ENCODE measurements at regions not wholly inside any gene's neighbourhood (a gene's known extent, or its start where the extent isn't known, plus 50 kb on each side); places are given as distances from the start of the nearest gene placed in this dataset.

GRCh38 chr10:111289461-111289860, 212.6 kb downstream of the ADRA2A start:
- H3K9me3 ChIP-seq = no peaks in the 10 kb centered on the region
- intact Hi-C loops (cut with DNase I; ENCODE audit: low total_unique reads) = no loop called here
- H3K36me3 ChIP-seq = no peaks in the 10 kb centered on the region
- 54 to 71% (median 64%) methylated on average over 5 of the region's 5 CpGs for WGBS, 5 donors
- no peak overlapping the region for H3K4me3 ChIP-seq
- no peak for DNase-seq
- H3K27ac ChIP-seq = no peak overlapping the region
- no peak for TF ChIP-seq POLR2AphosphoS5 (IDR thresholded peaks at IDR 0.05)
- no peak for TF ChIP-seq CTCF (IDR thresholded peaks at IDR 0.05 in 8 of 11, conservative IDR thresholded peaks at IDR 0.05 in 3 of 11)
- TF ChIP-seq POLR2A (IDR thresholded peaks at IDR 0.05) = no peak
- peaks cover 0 to 10% (median 0%) of the 10 kb centered on the region in 7 donors for H3K27me3 ChIP-seq (replicated peaks in 1 of 7)
- no peaks in the 10 kb centered on the region for H3K4me1 ChIP-seq

GRCh38 chr10:111290649-111291048, 213.8 kb downstream of the ADRA2A start:
- no peak overlapping the region for H3K27ac ChIP-seq
- H3K4me1 ChIP-seq = no peaks in the 10 kb centered on the region
- H3K9me3 ChIP-seq = no peaks in the 10 kb centered on the region
- 73 to 84% (median 76%) methylated on average over 3 of the region's 3 CpGs for WGBS, 5 donors
- no peak for TF ChIP-seq POLR2AphosphoS5 (IDR thresholded peaks at IDR 0.05)
- TF ChIP-seq CTCF (IDR thresholded peaks at IDR 0.05 in 8 of 11, conservative IDR thresholded peaks at IDR 0.05 in 3 of 11) = no peak
- H3K36me3 ChIP-seq = no peaks in the 10 kb centered on the region
- intact Hi-C loops (cut with DNase I; ENCODE audit: low total_unique reads) = no loop called here
- no peak for DNase-seq
- H3K27me3 ChIP-seq (replicated peaks in 1 of 7) = peaks cover 0 to 10% (median 0%) of the 10 kb centered on the region in 7 donors
- H3K4me3 ChIP-seq = no peak overlapping the region

- no peaks in the 10 kb centered on the region for H3K4me1 ChIP-seq
- WGBS, 5 donors = 73 to 100% (median 75%) methylated on average over 1 of the region's 1 CpG
- no peak for DNase-seq
- no peaks in the 10 kb centered on the region for H3K36me3 ChIP-seq
- no peaks in the 10 kb centered on the region for H3K9me3 ChIP-seq
- intact Hi-C loops (cut with DNase I; ENCODE audit: low total_unique reads) = no loop called here
- H3K4me3 ChIP-seq = no peak overlapping the region
- no peak for TF ChIP-seq CTCF (IDR thresholded peaks at IDR 0.05 in 8 of 11, conservative IDR thresholded peaks at IDR 0.05 in 3 of 11)
- no peak for TF ChIP-seq POLR2A (IDR thresholded peaks at IDR 0.05)
- TF ChIP-seq POLR2AphosphoS5 (IDR thresholded peaks at IDR 0.05) = no peak
- H3K27me3 ChIP-seq (replicated peaks in 1 of 7) = no peaks in the 10 kb centered on the region
- peak overlapping the region in 2 of 8 donors; percentile 1 to 13 for H3K27ac ChIP-seq
Measured at GRCh38 chr10:111295788-111296187, 219.0 kb downstream of the ADRA2A start.

- intact Hi-C loops (cut with DNase I; ENCODE audit: low total_unique reads) = no loop called here
- peak overlapping the region in 7 of 8 donors; percentile 5 to 54 (median 36) for H3K27ac ChIP-seq
- H3K27me3 ChIP-seq (replicated peaks in 1 of 7) = no peaks in the 10 kb centered on the region
- DNase-seq = no peak
- H3K4me3 ChIP-seq = no peak overlapping the region
- no peaks in the 10 kb centered on the region for H3K36me3 ChIP-seq
- no peak for TF ChIP-seq CTCF (IDR thresholded peaks at IDR 0.05 in 8 of 11, conservative IDR thresholded peaks at IDR 0.05 in 3 of 11)
- no peak for TF ChIP-seq POLR2A (IDR thresholded peaks at IDR 0.05)
- no peak for TF ChIP-seq POLR2AphosphoS5 (IDR thresholded peaks at IDR 0.05)
- H3K9me3 ChIP-seq = no peaks in the 10 kb centered on the region
- no peaks in the 10 kb centered on the region for H3K4me1 ChIP-seq
- 81 to 92% (median 83%) methylated on average over 6 of the region's 6 CpGs for WGBS, 5 donors
Measured at GRCh38 chr10:111297351-111297848, 220.6 kb downstream of the ADRA2A start.

Measured in spleen (tissue), 11 donors.